Brain microvascular endothelial cell (primary cell): ENCODE measurements at regions not wholly inside any gene's neighbourhood (a gene's known extent, or its start where the extent isn't known, plus 50 kb on each side); places are given as distances from the start of the nearest gene placed in this dataset.
A peak's percentile ranks its signal among the peaks of the same experiment; 100 is the strongest.

ENCODE experiments used
- DNase-seq: peaks from one replicate; pipeline ENCODE4 v3.0.0-alpha.2; 2020
- H3K27ac ChIP-seq: fragments of 250-450 bp; sonication (Bioruptor Pico); 2 replicates; pipeline ENCODE4 v1.5.1; 2020; ENCODE audit warnings: mild to moderate bottlenecking, moderate library complexity
- H3K27me3 ChIP-seq: fragments of 250-450 bp; sonication (Bioruptor Pico); replicated peaks from 2 replicates; pipeline ENCODE4 v1.5.1; 2020; ENCODE audit warnings: mild to moderate bottlenecking
- H3K36me3 ChIP-seq: fragments of 250-450 bp; sonication (Bioruptor Pico); replicated peaks from 2 replicates; pipeline ENCODE4 v1.5.1; 2020; ENCODE audit warnings: mild to moderate bottlenecking
- H3K4me3 ChIP-seq: 2 replicates; pipeline ENCODE4 v1.5.1; 2011; ENCODE audit warnings: low read depth, mild to moderate bottlenecking, control low read depth, low read length, moderate library complexity
- in situ Hi-C: cut with HindIII; loops from 2 replicates; pipeline ENCODE4 v1.10.0; 2017; ENCODE audit warnings: low sequenced_read_pairs, low pct_ligation_motif_present
- TF ChIP-seq, protein P1 (sequence below): IDR thresholded peaks from 2 replicates; pipeline ENCODE4 v1.5.1; 2011; ENCODE audit warnings: low read depth, mild to moderate bottlenecking, moderate library complexity, low read length, control low read depth, inconsistent platforms; ENCODE audit errors: missing control alignments

DNA sequence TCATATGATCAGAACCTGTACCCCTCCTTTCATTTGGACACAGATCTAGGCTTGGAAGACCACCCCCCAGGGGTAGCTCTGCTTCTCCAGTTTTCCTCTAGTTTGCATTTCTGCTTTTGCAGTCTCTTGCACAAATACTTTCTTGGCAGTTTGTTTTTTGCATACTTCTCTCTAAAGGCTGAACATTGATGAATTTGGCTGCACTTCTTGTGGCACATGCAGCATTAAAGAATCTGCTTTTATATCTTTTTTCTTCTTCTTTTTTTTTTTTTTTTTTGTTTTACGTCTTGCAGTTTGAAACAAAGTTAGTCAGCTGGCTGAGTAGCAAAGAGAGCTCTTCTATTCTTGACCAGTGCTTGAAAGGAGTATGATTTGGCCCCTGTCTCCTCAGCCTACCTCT is 273.0 kb downstream of the GLUD2 start:
- no peaks in the 10 kb centered on the region for H3K36me3 ChIP-seq
- H3K27ac ChIP-seq, result no peak overlapping the region
- in situ Hi-C loops, result no loop called here
- no peaks in the 10 kb centered on the region for H3K27me3 ChIP-seq
- TF ChIP-seq, protein P1, sequence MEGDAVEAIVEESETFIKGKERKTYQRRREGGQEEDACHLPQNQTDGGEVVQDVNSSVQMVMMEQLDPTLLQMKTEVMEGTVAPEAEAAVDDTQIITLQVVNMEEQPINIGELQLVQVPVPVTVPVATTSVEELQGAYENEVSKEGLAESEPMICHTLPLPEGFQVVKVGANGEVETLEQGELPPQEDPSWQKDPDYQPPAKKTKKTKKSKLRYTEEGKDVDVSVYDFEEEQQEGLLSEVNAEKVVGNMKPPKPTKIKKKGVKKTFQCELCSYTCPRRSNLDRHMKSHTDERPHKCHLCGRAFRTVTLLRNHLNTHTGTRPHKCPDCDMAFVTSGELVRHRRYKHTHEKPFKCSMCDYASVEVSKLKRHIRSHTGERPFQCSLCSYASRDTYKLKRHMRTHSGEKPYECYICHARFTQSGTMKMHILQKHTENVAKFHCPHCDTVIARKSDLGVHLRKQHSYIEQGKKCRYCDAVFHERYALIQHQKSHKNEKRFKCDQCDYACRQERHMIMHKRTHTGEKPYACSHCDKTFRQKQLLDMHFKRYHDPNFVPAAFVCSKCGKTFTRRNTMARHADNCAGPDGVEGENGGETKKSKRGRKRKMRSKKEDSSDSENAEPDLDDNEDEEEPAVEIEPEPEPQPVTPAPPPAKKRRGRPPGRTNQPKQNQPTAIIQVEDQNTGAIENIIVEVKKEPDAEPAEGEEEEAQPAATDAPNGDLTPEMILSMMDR, result no peak
- H3K4me3 ChIP-seq, result no peak overlapping the region
- no peak for DNase-seq

DNA sequence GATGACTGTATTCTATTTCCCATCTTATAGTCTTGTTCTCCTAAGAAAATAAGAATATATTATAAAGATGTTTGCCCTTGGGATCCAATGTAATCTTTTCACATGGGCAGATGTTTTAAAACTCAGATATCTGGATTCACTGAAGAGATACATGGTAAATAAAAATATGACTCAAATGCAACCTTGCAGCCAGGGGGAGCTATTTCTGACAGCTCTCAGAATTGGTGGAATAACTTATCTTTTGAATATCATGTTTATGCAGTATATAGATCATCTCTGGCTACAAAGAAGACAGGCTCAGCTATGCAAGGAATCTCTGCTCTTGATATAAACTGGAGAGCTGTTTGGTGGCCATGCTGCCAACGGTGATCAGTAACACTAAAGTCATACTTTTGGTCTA is 274.7 kb downstream of the GLUD2 start:
- Histone ChIP-seq H3K36me3 (no peaks in the 10 kb centered on the region), H3K4me3 (no peak overlapping the region), H3K27ac (no peak overlapping the region), H3K27me3 (no peaks in the 10 kb centered on the region)
- in situ Hi-C loops, result no loop called here
- DNase-seq, result peak; percentile 3
- TF ChIP-seq, protein P1, result peak; percentile 35

DNA sequence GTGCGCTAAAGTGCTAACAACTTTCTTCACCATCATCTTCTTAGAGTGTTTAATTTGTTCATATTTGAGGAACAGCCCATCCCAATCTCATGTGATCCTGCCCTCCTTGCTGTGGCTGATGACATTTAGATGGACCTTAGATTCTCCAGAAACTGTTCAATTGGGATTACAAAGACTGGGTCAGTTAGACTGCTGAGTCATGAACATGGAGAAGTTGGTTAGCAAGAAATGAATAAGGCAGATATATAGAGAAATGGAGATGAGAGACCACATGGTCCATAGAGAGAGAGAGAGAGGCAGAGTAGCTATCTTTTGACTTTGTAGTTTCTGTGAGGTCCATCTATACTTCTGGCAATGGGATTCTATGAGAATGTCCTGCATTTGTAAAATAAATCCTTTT is 275.9 kb downstream of the GLUD2 start:
- Histone ChIP-seq H3K4me3 (no peak overlapping the region), H3K36me3 (no peaks in the 10 kb centered on the region), H3K27ac (no peak overlapping the region), H3K27me3 (no peaks in the 10 kb centered on the region)
- TF ChIP-seq, protein P1, result no peak
- in situ Hi-C loops, result no loop called here
- no peak for DNase-seq

DNA sequence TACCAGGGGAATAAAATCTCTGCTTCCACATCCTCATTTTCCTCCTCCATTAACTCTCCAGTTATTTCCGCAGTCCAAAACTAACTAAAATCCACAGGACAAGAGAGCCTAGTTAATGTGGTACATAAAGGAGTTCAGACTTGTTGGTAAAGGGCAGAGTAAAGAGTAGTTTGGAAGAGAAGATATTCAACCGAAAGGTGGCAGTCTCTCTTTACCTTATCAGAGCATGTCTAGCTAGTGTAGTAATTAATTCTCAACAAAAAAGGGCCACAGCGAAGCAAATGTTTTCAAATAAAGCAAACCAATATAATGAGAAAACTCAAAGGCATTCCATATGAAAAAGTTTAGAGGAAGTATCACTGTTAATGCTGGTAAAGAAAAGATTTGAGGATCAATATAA is 286.5 kb downstream of the GLUD2 start:
- no peak for DNase-seq
- in situ Hi-C loops, result no loop called here
- Histone ChIP-seq H3K27me3 (no peaks in the 10 kb centered on the region), H3K4me3 (no peak overlapping the region), H3K27ac (no peak overlapping the region), H3K36me3 (no peaks in the 10 kb centered on the region)
- TF ChIP-seq, protein P1, result no peak

DNA sequence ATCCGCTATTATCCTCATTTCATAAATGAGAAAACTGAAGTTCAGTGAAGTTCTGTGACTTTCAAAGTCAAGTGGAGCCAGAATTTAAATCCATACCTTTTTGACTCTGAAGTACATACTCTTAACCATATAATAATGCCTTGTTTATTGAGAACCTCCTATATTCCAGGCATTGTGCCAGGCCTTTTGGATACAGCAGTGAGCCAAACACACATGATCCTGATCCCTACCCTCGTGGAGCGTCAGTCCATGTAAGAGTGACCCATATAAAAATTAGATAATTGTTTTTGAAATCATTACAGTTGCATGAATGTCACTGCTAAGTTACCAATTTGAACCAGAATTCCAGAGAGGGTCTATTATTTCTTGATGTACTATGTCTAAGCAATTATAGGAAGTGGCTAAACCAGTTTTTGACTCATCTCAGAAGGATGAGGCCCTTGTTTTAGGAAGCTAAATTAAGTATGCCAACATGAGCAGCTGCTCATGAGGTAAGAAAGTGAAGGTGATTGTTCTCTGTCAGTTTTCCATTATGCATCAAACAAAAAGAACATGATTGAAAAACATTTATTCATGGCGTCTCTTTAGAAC is 289.5 kb downstream of the GLUD2 start:
- no peaks in the 10 kb centered on the region for H3K27me3 ChIP-seq
- no peak for DNase-seq
- in situ Hi-C loops, result no loop called here
- no peak overlapping the region for H3K4me3 ChIP-seq
- H3K27ac ChIP-seq, result no peak overlapping the region
- no peaks in the 10 kb centered on the region for H3K36me3 ChIP-seq
- TF ChIP-seq, protein P1, result no peak

DNA sequence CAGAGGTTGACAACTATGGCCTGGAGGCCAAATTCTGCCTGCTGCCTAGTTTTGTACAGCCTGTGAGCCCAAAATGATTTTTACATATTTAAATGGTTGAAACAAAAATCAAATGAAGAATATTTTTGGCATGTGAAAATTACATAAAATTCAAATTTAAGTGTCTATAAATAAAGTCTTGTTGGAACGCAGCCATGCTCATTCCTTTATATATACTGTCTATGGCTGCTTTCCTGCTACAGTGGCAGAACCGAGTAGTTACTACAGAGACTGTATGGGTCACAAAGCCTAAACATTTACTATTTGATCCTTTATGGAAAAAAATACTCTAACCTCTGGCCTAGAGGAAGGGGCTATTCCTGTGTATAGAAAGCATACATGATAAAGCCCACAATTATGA is 290.4 kb downstream of the GLUD2 start:
- Histone ChIP-seq H3K36me3 (no peaks in the 10 kb centered on the region), H3K27ac (no peak overlapping the region), H3K4me3 (no peak overlapping the region), H3K27me3 (no peaks in the 10 kb centered on the region)
- DNase-seq, result no peak
- in situ Hi-C loops, result no loop called here
- TF ChIP-seq, protein P1, result no peak
